PC-3 (cell line): ENCODE measurements at regions not wholly inside any gene's neighbourhood (a gene's known extent, or its start where the extent isn't known, plus 50 kb on each side); places are given as distances from the start of the nearest gene placed in this dataset.

ENCODE experiments used
- EZH2 ChIP-seq: fragments of 300-600 bp; sonication (generic); IDR thresholded peaks from one replicate; pipeline ENCODE4 v1.6.1; 2017; ENCODE audit warnings: antibody characterized with exemption, mild to moderate bottlenecking, low read length; ENCODE audit not compliant: unreplicated experiment
- TF ChIP-seq, protein P1 (sequence below): fragments of 300-600 bp; sonication (generic); conservative IDR thresholded peaks from 2 replicates; pipeline ENCODE4 v1.5.1; 2017; ENCODE audit warnings: antibody characterized with exemption, low read depth, mild to moderate bottlenecking, low read length

DNA sequence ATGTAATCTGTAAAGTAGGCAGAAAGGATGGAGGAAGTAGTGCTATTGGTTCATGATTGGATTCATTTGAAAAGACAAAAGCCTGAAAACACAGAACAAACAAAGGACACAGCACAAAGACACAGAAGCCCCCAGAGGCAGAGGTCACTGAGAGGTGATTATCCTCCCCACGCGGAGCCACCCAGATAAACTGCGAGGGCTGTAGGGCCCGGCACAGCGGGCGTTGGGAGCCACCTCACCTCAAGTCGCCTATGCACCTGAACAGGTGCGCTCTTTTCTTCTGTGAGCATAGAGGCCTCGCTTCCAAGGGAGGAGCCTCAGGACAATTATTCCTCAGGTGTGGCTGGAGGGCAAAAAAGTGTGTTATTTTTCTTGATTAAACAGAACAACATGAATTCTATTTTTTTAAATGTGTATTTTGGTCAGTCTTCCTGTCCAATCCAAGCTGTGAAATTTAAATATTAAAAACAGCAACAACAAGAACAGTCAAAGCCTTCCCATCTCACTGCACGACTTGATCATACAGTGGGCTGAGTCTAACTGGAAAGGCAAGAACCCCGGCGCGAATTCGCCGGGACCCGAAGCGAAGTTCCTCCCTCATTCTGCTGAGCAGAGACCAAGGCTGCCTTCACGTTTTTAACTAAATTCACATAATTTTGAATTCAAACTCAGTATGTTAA is 205.3 kb downstream of the THBS2 start:
- TF ChIP-seq, protein P1, sequence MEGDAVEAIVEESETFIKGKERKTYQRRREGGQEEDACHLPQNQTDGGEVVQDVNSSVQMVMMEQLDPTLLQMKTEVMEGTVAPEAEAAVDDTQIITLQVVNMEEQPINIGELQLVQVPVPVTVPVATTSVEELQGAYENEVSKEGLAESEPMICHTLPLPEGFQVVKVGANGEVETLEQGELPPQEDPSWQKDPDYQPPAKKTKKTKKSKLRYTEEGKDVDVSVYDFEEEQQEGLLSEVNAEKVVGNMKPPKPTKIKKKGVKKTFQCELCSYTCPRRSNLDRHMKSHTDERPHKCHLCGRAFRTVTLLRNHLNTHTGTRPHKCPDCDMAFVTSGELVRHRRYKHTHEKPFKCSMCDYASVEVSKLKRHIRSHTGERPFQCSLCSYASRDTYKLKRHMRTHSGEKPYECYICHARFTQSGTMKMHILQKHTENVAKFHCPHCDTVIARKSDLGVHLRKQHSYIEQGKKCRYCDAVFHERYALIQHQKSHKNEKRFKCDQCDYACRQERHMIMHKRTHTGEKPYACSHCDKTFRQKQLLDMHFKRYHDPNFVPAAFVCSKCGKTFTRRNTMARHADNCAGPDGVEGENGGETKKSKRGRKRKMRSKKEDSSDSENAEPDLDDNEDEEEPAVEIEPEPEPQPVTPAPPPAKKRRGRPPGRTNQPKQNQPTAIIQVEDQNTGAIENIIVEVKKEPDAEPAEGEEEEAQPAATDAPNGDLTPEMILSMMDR = no peak
- TF ChIP-seq EZH2 = no peak
